Muscle layer of duodenum (tissue), 2 donors: ENCODE measurements at regions not wholly inside any gene's neighbourhood (a gene's known extent, or its start where the extent isn't known, plus 50 kb on each side); places are given as distances from the start of the nearest gene placed in this dataset.

ENCODE experiments used
- H3K27ac ChIP-seq: one replicate; pipeline ENCODE4 v1.7.0; 2013; ENCODE audit warnings: mild to moderate bottlenecking, low read length
- H3K27me3 ChIP-seq: one replicate; pipeline ENCODE4 v1.7.0; 2013; ENCODE audit warnings: low read depth, mild to moderate bottlenecking, control low read depth, low read length
- H3K36me3 ChIP-seq, 2 donors: one replicate each; pipeline ENCODE4 v1.7.0; 2013; ENCODE audit warnings: low read length in 2 of 2, control low read depth in 1 of 2, mild to moderate bottlenecking in 1 of 2; ENCODE audit not compliant: insufficient read depth in 2 of 2, control insufficient read depth in 1 of 2
- H3K4me1 ChIP-seq, 2 donors: one replicate each; pipeline ENCODE4 v1.7.0; 2013; ENCODE audit warnings: low read length in 2 of 2, mild to moderate bottlenecking in 2 of 2, control low read depth in 1 of 2, moderate library complexity in 1 of 2; ENCODE audit not compliant: insufficient read depth in 2 of 2, control insufficient read depth in 1 of 2
- H3K4me3 ChIP-seq, 2 donors: one replicate each; pipeline ENCODE4 v1.7.0; 2013; ENCODE audit warnings: low read length in 2 of 2, low read depth in 1 of 2, mild to moderate bottlenecking in 1 of 2
- H3K9me3 ChIP-seq, 2 donors: one replicate each; pipeline ENCODE4 v1.7.0; 2013; ENCODE audit warnings: low read length in 2 of 2, control low read depth in 1 of 2, mild to moderate bottlenecking in 1 of 2; ENCODE audit not compliant: control insufficient read depth in 1 of 2
- donor health status: healthy.

DNA sequence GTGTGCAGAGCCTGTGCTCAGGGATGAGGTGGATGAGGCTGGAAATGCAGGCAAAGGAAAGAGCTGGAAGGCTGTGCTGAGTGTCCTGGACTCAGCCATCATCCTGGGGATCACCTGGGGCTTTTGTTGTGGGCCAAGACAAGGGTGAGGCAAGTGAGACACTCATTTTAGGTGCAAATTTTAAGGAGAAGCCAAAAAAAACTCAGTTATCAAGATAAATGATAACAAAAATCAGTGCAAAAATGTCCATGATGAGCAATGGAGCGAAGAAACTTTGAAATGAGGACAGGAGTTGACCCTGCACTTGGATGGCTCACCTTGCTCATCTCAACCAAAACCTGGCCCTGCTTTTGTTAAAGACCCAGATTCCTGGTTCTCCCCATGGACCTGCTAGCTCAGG lies 141.9 kb downstream of the MYCN start:
- H3K36me3 ChIP-seq, result no peaks in the 10 kb centered on the region
- no peaks in the 10 kb centered on the region for H3K4me1 ChIP-seq
- H3K27me3 ChIP-seq, result no peaks in the 10 kb centered on the region
- no peak overlapping the region for H3K4me3 ChIP-seq
- no peaks in the 10 kb centered on the region for H3K9me3 ChIP-seq
- no peak overlapping the region for H3K27ac ChIP-seq

DNA sequence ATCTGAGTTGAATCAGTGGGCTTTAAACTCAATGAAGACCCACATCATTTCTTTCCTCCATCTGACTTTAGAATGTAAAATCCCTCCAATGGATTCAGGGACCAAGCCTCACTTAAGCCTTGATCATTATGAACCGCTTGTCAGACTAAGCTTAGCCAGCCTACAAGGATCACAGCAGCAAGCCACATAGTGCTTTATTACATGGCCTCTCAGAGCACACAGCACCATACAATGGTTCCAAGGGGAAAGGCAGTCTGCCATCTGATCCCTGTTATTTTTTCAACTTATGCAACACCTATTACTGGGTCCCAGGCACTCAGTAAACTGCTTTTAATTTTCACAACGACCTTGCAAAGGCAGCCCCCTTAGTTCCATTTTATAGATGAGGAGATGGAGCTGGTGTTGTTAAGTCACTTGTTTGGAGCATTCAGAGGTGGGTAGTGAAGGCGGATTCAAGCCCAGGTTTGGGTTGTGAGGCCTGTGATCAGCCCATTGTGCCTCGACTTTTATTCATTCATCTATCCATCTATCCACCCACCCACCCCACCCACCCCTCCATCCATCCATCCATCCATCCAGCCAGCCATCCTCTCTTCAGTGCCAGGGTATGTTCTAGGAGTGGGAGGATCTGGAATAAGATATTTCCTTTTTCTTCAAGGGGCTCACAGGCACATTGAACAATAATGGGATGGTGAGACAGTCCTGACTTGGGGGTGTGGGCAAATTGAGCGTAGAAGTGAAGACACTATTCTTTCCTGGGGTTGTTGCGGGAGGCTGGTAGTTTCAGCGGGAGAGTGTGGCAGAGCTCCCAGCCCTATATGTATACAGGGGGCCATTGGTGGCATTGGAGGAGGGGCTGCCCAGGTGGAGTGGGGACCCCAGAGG lies 141.2 kb downstream of the MYCN start:
- no peak overlapping the region for H3K27ac ChIP-seq
- no peaks in the 10 kb centered on the region for H3K9me3 ChIP-seq
- H3K36me3 ChIP-seq, result no peaks in the 10 kb centered on the region
- no peak overlapping the region for H3K4me3 ChIP-seq
- no peaks in the 10 kb centered on the region for H3K27me3 ChIP-seq
- no peaks in the 10 kb centered on the region for H3K4me1 ChIP-seq

DNA sequence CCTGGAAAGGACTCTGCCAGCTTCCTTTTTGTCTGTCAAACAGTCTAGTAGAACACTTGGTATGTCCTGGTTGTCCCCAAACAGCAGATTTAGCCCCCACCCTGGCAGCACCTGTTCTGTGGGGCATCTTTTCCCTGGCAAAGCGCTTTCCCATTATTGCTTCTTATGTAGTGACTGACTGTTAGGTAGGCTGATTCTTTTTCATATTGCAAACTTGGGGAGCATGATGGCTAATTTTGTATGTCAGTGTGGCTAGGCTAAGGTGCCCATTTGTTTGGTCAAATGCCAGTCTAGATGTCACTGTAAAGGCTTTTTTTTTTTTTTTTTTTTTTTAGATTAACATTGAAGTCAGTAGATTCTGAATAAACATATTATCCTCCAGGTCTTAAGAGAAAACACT lies 140.2 kb downstream of the MYCN start:
- Histone ChIP-seq H3K27me3 (no peaks in the 10 kb centered on the region), H3K9me3 (no peaks in the 10 kb centered on the region), H3K4me1 (no peaks in the 10 kb centered on the region), H3K4me3 (no peak overlapping the region), H3K36me3 (no peaks in the 10 kb centered on the region), H3K27ac (no peak overlapping the region)

DNA sequence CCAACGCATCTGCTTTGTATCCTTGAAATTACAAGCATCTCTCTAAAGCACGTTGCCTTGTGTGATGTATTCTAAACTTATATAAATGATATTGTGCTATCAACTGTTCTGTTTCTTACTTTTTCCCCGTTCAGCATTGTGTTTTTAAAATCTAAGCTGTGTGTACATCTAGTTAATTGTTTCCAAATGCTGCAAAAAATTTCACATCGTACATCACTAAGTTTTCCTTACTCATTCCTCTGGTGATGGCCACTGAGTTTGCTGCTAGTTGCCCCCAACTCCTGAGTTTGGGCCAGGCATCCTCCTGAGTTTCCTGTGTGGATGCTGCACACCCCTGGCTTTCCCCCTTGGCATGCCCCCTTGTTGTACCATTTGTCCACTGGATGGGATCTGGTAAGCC lies 139.7 kb downstream of the MYCN start:
- H3K4me1 ChIP-seq, result no peaks in the 10 kb centered on the region
- no peaks in the 10 kb centered on the region for H3K9me3 ChIP-seq
- H3K27me3 ChIP-seq, result no peaks in the 10 kb centered on the region
- H3K4me3 ChIP-seq, result no peak overlapping the region
- H3K27ac ChIP-seq, result no peak overlapping the region
- no peaks in the 10 kb centered on the region for H3K36me3 ChIP-seq

DNA sequence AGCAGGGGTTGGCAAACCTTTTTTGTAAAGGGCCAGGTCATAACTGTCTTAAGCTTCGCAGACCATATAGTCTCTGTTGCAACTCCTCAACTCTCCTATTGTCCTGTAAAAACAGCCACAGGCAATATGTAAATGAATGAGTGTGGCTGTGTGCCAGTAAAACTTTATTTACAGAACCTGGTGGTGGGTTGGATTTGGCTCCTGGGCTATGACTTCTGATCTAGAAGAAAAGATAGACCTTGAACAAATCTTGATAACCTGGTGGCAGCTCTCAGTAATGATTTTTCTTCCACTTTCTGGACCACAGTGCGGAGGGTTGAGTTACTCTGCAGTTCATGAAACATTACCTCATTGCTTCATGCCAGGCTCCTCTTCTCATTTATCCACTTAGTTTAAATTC lies 139.3 kb downstream of the MYCN start:
- no peaks in the 10 kb centered on the region for H3K27me3 ChIP-seq
- no peaks in the 10 kb centered on the region for H3K9me3 ChIP-seq
- H3K36me3 ChIP-seq, result no peaks in the 10 kb centered on the region
- no peak overlapping the region for H3K27ac ChIP-seq
- no peaks in the 10 kb centered on the region for H3K4me1 ChIP-seq
- H3K4me3 ChIP-seq, result no peak overlapping the region

DNA sequence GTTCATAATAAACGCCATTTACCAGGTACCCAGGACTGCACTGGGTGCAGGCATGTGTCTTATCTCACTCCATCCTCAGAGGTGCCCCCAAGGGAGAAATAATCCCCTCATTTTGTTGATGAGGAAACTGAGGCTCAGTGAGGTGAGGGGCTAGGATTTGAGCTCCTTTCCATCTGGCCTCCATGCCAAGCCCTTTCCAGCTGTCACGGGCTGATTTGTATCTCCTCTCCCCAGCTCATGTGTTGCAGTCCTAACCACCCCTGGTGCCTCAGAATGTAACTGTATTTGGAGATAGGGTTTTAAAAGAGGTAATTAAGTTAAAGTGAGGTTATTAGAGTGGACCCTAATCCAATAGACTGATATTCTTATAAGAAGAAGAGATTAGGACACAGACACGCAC lies 137.3 kb downstream of the MYCN start:
- Histone ChIP-seq H3K27me3 (no peaks in the 10 kb centered on the region), H3K36me3 (no peaks in the 10 kb centered on the region), H3K4me3 (no peak overlapping the region), H3K4me1 (no peaks in the 10 kb centered on the region), H3K9me3 (no peaks in the 10 kb centered on the region), H3K27ac (no peak overlapping the region)

DNA sequence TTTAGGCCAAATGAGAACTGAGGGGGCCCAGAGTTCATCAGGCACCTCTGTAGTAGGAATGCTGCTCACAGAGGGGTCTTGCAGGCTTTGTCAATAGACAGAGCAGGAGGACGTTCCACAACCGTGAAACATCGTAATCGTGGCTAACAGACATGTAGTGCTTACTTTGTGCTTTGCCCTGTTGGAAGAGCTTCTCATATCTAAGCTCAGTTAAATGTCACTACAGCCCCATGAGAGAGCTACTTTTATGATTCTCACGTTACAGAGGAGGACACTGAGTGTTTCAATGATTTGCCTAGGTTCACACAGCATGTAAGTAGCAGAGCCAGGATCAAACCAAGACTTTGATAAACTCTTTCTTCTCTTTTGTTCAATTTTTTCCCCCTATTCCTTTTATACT lies 136.6 kb downstream of the MYCN start:
- Histone ChIP-seq H3K36me3 (no peaks in the 10 kb centered on the region), H3K27me3 (no peaks in the 10 kb centered on the region), H3K4me3 (no peak overlapping the region), H3K27ac (no peak overlapping the region), H3K4me1 (no peaks in the 10 kb centered on the region), H3K9me3 (no peaks in the 10 kb centered on the region)

DNA sequence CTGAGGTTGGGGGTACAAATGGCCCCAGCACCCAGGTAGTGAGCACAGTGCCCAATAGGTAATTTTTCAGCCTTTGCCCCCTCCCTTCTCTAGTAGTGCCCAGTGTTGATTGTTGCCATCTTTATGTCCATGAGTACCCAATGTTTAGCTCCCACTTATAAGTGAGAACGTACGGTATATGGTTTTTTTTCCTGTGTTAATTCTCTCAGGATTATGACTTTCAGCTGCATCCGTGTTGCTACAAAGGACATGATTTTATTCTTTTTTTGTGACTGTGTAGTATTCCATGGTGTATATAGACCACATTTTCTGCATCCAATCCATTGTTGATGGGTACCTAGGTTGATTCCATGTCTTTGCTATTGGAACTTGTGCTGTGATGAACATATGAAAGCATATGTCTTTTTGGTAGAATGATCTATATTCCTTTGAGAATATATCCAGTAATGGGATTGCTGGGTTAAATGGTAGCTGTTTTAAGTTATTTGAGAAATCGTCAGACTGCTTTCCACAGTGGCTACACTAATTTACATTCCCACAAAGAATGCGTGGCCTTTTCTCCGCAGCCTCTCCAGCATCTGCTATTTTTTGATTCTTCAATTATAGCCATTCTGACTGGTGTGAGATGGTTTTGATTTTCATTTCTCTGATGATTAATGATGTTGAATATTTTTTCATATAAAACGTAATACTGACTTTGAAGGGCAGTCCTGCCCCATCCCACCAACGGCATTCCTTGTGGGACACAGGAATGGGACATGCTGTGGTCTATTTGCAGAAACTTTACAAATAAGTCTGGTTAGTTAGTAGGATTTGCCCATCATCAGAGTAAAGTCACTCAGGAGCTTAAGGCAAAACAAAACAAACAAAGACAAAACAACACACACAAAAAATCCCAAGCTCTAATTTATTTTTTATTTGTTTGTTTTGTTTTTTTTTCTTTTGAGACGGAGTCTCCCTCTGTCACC lies 135.0 kb downstream of the MYCN start:
- Histone ChIP-seq H3K9me3 (no peaks in the 10 kb centered on the region), H3K27ac (no peak overlapping the region), H3K4me1 (no peaks in the 10 kb centered on the region), H3K27me3 (no peaks in the 10 kb centered on the region), H3K36me3 (no peaks in the 10 kb centered on the region), H3K4me3 (no peak overlapping the region)

DNA sequence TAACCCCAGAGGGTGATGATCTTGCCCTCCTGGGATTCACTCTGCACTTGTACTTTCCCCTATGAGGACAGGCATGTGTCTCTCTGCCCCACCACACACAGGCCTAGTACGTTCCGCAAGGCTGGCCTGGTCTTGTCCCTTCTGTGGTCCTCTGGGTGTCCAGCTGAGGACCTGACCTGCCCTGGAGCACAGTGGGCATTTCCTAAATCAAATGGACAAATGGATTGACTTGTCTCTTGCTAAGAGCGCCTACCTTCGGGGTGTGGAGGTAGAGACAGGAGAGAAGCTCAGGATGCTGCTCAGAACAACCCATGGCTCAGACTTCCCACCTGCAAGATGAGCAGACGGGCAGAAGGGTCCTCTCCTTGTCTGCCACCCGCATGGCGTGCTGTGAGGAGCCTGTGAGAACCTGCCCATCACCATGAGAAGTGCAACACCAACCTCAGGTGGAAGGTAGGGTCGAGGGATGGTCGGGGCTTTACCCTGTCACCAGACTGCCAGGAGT lies 133.6 kb downstream of the MYCN start:
- Histone ChIP-seq H3K36me3 (no peaks in the 10 kb centered on the region), H3K27ac (no peak overlapping the region), H3K9me3 (no peaks in the 10 kb centered on the region), H3K4me3 (no peak overlapping the region), H3K27me3 (no peaks in the 10 kb centered on the region), H3K4me1 (no peaks in the 10 kb centered on the region)

DNA sequence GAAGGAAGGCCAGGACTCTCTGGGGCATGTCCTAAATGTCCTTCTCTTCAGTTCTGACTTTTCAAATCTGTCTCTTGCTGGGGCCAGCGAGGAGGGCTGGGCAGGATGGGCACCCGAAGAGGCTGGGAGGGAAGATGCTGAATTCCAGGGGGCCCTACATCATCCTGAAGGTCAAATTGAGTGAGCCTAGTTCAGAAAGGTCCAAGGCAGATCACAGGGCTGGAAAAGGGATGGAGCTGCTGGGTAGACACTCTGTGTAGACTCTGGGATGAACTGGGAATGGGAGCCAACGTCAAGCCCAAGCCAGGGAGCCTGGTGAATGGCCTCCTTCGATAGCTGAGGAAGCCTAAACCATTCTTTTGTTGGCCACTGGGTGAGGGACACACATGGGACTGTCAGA lies 133.1 kb downstream of the MYCN start:
- Histone ChIP-seq H3K9me3 (no peaks in the 10 kb centered on the region), H3K27ac (no peak overlapping the region), H3K27me3 (no peaks in the 10 kb centered on the region), H3K4me1 (no peaks in the 10 kb centered on the region), H3K4me3 (no peak overlapping the region), H3K36me3 (no peaks in the 10 kb centered on the region)

DNA sequence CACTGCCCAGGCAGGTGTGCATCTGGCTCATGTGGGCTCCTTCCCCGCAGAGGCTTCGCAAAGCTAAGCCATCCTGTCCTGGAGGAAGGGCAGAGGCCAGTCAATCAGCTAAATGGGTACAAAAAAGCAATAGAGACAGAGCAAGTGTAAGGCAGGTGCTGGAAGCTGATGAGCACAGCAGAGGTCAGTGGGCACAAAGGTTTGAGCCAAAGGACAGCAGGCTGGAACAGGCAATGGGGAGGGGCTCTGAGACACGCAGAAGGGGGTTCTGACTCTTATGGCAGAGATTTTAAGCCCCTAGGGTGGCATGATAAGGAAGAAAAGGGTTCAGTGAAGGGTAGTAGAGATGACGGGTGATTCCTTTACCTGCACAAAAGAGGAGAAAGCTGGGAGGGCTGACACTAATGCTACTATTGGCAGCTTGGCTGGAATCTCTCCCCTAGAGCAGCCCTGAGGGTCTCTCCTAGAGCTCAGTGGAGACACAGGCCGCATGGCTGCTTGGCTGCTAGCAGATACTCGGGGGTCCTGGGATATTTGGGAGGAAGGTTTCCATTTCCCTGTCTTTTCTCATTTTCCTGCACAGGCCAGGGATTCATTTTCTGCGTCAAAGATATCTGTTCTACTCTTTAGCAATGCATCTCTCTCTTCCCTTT lies 132.4 kb downstream of the MYCN start:
- H3K4me1 ChIP-seq, result no peaks in the 10 kb centered on the region
- no peak overlapping the region for H3K27ac ChIP-seq
- H3K27me3 ChIP-seq, result no peaks in the 10 kb centered on the region
- no peaks in the 10 kb centered on the region for H3K9me3 ChIP-seq
- no peak overlapping the region for H3K4me3 ChIP-seq
- H3K36me3 ChIP-seq, result no peaks in the 10 kb centered on the region
